Fibroblast of mammary gland (primary cell): ENCODE measurements at regions not wholly inside any gene's neighbourhood (a gene's known extent, or its start where the extent isn't known, plus 50 kb on each side); places are given as distances from the start of the nearest gene placed in this dataset.

Experiments
- DNase-seq: peaks from one replicate; pipeline ENCODE4 v3.0.0-alpha.2; 2010; ENCODE audit warnings: low read depth
- H3K4me3 ChIP-seq: 2 replicates; pipeline ENCODE4 v1.5.1; 2011; ENCODE audit warnings: low read depth, mild to moderate bottlenecking, low read length, moderate library complexity; ENCODE audit not compliant: control insufficient read depth
- TF ChIP-seq, protein P1 (sequence below): conservative IDR thresholded peaks from 2 replicates; pipeline ENCODE4 v1.5.1; 2011; ENCODE audit warnings: low read depth, low read length, inconsistent platforms; ENCODE audit not compliant: control insufficient read depth, insufficient read depth

DNA sequence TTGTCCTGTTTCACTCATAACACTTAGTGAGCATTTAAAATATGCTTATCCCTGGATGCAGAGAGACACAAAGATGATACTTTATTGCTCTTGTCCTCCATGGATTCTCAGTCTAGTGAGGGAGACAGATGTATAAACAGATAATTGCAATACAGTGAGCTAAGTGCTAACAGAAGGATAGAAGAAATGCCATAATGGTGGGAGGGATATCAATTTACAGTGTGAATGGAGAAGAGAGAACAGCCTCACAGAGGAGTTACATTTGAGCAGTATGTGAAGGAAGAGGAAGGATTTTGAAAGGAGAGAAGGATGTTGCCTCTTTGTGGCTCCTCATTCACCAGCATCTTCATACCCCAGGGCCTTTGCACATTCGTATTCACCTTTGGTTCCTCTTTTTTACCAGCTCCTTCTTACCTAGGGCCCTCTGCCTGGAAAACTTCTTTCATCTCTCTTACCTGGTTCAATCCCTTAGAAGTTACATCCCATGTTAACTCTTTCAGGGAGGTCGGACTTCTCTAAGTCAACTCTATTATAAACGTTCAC is 341.7 kb downstream of the PRL start:
- H3K4me3 ChIP-seq = no peak overlapping the region
- DNase-seq = no peak
- TF ChIP-seq, protein P1, sequence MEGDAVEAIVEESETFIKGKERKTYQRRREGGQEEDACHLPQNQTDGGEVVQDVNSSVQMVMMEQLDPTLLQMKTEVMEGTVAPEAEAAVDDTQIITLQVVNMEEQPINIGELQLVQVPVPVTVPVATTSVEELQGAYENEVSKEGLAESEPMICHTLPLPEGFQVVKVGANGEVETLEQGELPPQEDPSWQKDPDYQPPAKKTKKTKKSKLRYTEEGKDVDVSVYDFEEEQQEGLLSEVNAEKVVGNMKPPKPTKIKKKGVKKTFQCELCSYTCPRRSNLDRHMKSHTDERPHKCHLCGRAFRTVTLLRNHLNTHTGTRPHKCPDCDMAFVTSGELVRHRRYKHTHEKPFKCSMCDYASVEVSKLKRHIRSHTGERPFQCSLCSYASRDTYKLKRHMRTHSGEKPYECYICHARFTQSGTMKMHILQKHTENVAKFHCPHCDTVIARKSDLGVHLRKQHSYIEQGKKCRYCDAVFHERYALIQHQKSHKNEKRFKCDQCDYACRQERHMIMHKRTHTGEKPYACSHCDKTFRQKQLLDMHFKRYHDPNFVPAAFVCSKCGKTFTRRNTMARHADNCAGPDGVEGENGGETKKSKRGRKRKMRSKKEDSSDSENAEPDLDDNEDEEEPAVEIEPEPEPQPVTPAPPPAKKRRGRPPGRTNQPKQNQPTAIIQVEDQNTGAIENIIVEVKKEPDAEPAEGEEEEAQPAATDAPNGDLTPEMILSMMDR = no peak

DNA sequence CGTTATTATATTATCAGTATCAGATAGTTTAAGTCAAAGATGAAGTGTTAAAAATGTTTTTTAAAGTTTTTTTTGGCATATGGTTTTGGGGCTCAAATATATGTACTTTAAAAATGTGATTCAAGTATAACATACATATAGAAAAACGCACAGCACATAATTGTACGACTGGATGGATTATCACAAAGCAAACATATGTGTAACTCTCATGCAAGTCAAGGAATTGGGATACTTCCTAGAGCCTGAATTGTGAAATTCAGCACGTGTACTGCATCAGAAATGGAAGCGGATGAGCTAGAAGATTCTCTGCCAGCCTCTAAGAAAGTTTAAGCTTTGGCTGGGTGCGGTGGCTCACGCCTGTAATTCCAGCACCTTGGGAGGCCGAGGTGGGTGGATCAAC is 340.9 kb downstream of the PRL start:
- H3K4me3 ChIP-seq = no peak overlapping the region
- no peak for DNase-seq
- TF ChIP-seq, protein P1 = no peak

DNA sequence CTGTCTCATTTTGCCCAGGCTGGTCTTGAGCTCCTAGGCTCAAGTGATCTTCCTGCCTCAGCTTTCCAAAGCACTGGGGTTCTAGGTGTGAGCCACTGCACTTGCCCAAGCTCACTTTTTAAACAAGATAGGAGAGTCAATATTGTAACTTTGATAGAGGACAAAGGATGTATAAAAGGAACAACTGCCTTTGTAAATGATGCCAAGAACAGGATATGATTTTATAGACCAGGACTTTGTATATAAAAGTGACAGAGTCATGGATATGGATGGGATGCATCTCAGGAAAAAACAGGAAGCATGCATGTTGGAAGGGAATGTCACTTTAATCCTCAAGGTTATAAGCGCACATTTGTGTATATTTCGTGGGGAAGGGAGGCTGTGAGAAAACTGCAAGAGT is 338.4 kb downstream of the PRL start:
- no peak overlapping the region for H3K4me3 ChIP-seq
- DNase-seq = no peak
- TF ChIP-seq, protein P1 = no peak

DNA sequence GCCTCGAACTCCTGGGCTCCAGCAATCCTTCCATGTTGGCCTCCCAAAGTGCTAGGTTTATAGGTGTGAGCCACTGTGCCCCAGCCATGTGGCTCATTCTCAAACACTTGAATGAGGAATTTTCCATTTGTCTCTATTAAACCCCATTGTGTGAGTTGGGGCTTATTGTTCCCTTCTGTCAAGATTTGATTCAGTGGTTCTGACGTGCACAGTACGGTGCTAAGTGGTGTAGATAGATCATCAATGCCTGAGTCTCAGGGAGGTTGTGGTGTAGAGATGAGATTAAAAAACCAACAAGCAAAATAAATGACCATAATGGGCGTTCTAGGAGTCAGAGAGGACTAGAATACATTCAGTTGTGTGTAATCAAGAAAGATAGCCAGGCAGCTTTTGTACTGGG is 335.6 kb downstream of the PRL start:
- TF ChIP-seq, protein P1 = no peak

DNA sequence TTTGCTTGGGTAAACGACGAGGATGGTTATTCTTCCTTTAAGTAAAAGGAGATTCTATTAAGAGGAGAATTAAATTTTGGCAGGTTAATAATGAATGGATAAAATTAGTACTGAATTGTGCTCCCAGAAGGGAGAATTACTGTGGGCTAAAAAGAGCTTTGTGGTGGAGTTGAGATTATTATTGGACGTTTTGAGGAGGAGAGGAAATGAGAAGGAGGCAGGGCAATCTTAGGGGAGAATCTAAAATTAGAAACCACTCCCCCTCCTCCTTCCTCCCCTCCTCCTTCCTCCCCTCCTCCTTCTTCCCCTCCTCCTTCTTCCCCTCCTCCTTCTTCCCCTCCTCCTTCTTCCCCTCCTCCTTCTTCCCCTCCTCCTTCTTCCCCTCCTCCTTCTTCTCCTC is 331.8 kb downstream of the PRL start:
- H3K4me3 ChIP-seq = no peak overlapping the region
- TF ChIP-seq, protein P1 = no peak

More for the DNA sequence above, 335.6 kb downstream of the PRL start:
- no peak overlapping the region for H3K4me3 ChIP-seq
- no peak for DNase-seq

DNA sequence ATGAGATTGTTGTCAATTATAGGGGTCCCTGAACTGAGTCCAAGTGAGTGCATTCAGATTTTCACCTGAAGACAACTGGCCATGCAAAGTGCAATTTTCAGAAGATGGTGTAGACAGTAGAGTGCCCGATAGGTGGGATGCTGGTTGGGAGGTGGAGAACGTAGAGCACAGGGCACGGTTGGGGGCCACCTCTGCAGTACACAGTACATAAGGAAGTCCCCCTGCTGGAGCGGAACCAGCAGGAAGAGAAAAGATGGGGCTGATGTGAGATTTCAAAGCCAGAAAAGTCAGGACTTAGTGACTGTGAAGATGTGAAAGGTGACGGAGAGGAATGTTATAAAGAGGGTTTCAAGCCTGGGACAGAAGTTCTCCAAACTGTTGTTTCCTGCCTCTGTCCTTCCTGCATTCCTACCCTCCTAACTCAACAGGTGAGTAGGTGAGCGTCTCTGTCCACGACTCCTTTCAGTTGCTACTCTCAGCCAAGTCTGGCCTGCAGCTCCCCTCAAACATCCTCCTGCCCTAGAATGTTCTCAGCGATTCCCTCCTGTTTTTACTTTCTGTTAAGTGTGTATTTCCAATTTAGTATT is 330.8 kb downstream of the PRL start:
- DNase-seq = no peak
- TF ChIP-seq, protein P1 = no peak
- H3K4me3 ChIP-seq = no peak overlapping the region

More for the DNA sequence above, 331.8 kb downstream of the PRL start:
- no peak for DNase-seq
